ENCODE measurements at regions not wholly inside any gene's neighbourhood (a gene's known extent, or its start where the extent isn't known, plus 50 kb on each side); places are given as distances from the start of the nearest gene placed in this dataset.

DNA sequence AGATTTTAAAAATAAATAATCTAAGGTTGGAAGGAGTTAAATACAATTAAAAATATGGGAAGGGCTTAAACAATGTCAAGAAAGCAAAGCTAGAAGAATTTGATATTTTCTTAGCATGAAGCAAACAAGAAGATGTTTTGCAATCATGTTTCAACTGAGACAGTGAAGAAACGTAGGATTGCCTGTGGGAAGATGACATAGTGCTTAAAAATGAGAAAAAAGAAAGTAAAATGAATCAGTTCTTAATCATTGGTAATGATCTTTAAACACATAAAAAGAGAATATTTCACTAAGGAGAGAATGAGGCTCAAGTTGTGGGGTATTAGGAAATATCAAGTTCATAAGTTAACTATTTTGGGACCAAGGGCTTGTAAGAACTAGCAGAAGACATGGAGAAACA lies 855.0 kb downstream of the METTL15 start:
- TF ChIP-seq, protein P1, sequence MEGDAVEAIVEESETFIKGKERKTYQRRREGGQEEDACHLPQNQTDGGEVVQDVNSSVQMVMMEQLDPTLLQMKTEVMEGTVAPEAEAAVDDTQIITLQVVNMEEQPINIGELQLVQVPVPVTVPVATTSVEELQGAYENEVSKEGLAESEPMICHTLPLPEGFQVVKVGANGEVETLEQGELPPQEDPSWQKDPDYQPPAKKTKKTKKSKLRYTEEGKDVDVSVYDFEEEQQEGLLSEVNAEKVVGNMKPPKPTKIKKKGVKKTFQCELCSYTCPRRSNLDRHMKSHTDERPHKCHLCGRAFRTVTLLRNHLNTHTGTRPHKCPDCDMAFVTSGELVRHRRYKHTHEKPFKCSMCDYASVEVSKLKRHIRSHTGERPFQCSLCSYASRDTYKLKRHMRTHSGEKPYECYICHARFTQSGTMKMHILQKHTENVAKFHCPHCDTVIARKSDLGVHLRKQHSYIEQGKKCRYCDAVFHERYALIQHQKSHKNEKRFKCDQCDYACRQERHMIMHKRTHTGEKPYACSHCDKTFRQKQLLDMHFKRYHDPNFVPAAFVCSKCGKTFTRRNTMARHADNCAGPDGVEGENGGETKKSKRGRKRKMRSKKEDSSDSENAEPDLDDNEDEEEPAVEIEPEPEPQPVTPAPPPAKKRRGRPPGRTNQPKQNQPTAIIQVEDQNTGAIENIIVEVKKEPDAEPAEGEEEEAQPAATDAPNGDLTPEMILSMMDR (IDR thresholded peaks at IDR 0.05) = no peak
- Mint-ChIP-seq H3K9me3 (peaks cover 9% of the 10 kb centered on the region), H3K27ac (no peak overlapping the region), H3K4me3 (no peak overlapping the region), H3K27me3 (no peaks in the 10 kb centered on the region), H3K36me3 (ENCODE audit: low read depth) (no peaks in the 10 kb centered on the region), H3K4me1 (no peaks in the 10 kb centered on the region)
- intact Hi-C loops (cut with micrococcal nuclease) = no loop called here
- no peak for DNase-seq
- no peak for ATAC-seq (ENCODE audit: low read depth)
- ChIA-PET POLR2A (no interaction called here), CTCF (no interaction called here)

DNA sequence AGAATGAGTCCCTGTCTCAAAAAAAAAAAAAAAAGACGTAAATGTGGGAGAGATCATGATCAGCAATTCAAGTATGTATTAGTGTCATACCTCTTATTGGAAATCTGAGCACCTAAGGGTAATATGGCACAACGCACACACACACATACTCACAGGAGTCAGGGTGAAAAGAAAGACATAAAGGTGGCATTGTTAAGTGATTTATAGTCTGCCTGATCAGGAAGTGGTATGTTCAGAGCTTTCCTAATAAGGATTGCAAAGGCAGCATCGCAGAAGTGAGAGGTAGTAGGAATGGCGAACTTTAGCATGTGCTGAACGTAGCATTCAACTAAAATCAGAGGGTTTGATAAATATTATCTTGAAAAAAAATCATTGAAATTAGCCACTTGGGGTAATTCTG lies 854.3 kb downstream of the METTL15 start:
- TF ChIP-seq, protein P1 (IDR thresholded peaks at IDR 0.05) = no peak
- H3K4me1 Mint-ChIP-seq = no peaks in the 10 kb centered on the region
- POLR2A ChIA-PET = no interaction called here

DNA sequence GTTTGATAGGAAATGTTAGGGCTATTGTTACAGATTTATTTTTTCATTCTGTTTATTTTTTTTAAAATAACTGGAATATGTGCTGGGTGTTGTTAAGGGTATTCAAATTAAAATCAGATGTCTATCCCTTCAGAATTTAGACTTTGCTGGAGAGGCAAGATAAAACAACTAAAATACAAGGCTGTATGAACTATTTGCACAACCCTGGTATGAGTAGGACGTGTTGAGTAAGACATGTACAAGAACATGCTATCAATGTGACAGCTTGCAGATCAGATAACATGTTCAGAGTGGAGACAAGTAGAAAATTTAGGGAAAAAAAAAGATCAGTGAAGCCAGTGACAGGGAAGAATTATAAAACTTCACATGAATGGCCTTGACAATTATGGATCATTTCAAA lies 853.5 kb downstream of the METTL15 start:
- ATAC-seq (ENCODE audit: low read depth) (no peak), DNase-seq (no peak)
- ChIA-PET CTCF (no interaction called here), POLR2A (no interaction called here)
- peaks cover 4% of the 10 kb centered on the region for H3K9me3 Mint-ChIP-seq
- no peaks in the 10 kb centered on the region for H3K4me1 Mint-ChIP-seq
- H3K27me3 Mint-ChIP-seq = no peaks in the 10 kb centered on the region
- H3K4me3 Mint-ChIP-seq = no peak overlapping the region
- intact Hi-C loops (cut with micrococcal nuclease) = no loop called here
- H3K27ac Mint-ChIP-seq = no peak overlapping the region
- TF ChIP-seq, protein P1 (IDR thresholded peaks at IDR 0.05) = no peak
- no peaks in the 10 kb centered on the region for H3K36me3 Mint-ChIP-seq (ENCODE audit: low read depth)

More for the DNA sequence above, 854.3 kb downstream of the METTL15 start:
- Mint-ChIP-seq H3K4me3 (no peak overlapping the region), H3K27ac (no peak overlapping the region), H3K27me3 (no peaks in the 10 kb centered on the region), H3K36me3 (ENCODE audit: low read depth) (no peaks in the 10 kb centered on the region), H3K9me3 (peaks cover 9% of the 10 kb centered on the region)
- no peak for DNase-seq
- intact Hi-C loops (cut with micrococcal nuclease) = no loop called here
- ATAC-seq (ENCODE audit: low read depth) = no peak
- CTCF ChIA-PET = no interaction called here

DNA sequence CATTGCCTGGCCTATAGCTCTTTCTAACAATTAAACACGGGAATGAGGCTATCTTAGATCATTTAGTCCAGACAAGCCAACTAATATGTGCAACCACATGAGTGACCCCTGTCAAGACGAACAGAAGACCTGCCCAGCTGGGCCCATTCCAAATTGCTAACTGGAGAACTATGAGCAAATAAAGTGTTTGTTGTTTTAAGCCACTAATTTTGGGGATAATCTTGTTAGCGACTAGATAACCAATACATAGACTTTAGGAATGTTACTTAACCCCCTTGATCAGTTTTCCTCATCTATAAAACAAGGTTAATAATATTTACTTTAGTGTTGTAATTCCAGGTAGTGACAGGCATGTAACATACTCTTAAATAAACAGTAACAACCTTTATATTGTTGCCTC lies 848.3 kb downstream of the METTL15 start:
- Mint-ChIP-seq H3K36me3 (ENCODE audit: low read depth) (no peaks in the 10 kb centered on the region), H3K4me3 (no peak overlapping the region), H3K4me1 (no peaks in the 10 kb centered on the region), H3K9me3 (peaks cover 6% of the 10 kb centered on the region), H3K27ac (no peak overlapping the region), H3K27me3 (no peaks in the 10 kb centered on the region)
- POLR2A ChIA-PET = no interaction called here
- DNase-seq = no peak
- intact Hi-C loops (cut with micrococcal nuclease) = no loop called here
- CTCF ChIA-PET = no interaction called here
- no peak for ATAC-seq (ENCODE audit: low read depth)
- TF ChIP-seq, protein P1 (IDR thresholded peaks at IDR 0.05) = no peak

DNA sequence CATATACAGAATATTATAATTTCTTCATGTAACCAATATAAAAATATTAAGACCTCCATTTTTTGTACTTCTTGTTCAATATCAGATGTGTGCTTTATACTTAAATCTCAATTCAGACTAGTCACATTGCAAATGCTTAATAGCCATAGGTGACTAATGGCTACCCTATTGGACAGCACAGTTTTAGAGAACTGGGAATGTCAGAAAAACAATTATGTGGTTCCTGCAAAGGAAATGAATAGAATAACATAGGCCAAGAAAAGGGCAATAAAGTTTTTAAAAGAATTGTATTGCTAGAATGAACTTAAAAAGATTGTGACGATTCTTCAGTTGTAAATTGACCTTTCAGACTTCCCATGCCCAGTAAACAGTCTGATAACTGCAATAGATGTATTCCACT lies 843.0 kb downstream of the METTL15 start:
- ChIA-PET CTCF (no interaction called here), POLR2A (no interaction called here)
- H3K36me3 Mint-ChIP-seq (ENCODE audit: low read depth) = no peaks in the 10 kb centered on the region
- H3K27me3 Mint-ChIP-seq = no peaks in the 10 kb centered on the region
- no peaks in the 10 kb centered on the region for H3K4me1 Mint-ChIP-seq
- peaks cover 8% of the 10 kb centered on the region for H3K9me3 Mint-ChIP-seq
- intact Hi-C loops (cut with micrococcal nuclease) = no loop called here
- no peak overlapping the region for H3K4me3 Mint-ChIP-seq
- ATAC-seq (ENCODE audit: low read depth) (no peak), DNase-seq (no peak)
- H3K27ac Mint-ChIP-seq = no peak overlapping the region
- TF ChIP-seq, protein P1 (IDR thresholded peaks at IDR 0.05) = no peak
